Endothelial cell of umbilical vein (primary cell): ENCODE measurements at regions not wholly inside any gene's neighbourhood (a gene's known extent, or its start where the extent isn't known, plus 50 kb on each side); places are given as distances from the start of the nearest gene placed in this dataset.

ENCODE experiments used
- BruUV-seq: library from RNA; stranded (reverse); fragments of 400-500 nt; replicated peaks from 2 replicates; lab custom pipeline; 2021; lab: Mats Ljungman, UMichigan
- CTCF ChIA-PET: fragments of 300-600, 350-600 bp; sonication (Branson Sonifier 250); formaldehyde crosslinking; loops from one replicate; lab custom pipeline; 2021; ENCODE audit warnings: antibody characterized with exemption, inconsistent platforms; lab: Charles Lee
- POLR2A ChIA-PET: fragments of 300-600, 350-600 bp; sonication (Branson Sonifier 250); formaldehyde crosslinking; loops from one replicate; lab custom pipeline; 2021; ENCODE audit warnings: antibody characterized with exemption, inconsistent platforms; lab: Charles Lee
- DNase-seq: peaks from one replicate; pipeline ENCODE4 v3.0.0-alpha.2; 2011; ENCODE audit warnings: low read depth, low spot score
- FAIRE-seq: peaks from 2 replicates; lab custom pipeline; 2011; peaks lifted over from hg19 to GRCh38; lab: Jason Lieb, UNC
- H2AFZ ChIP-seq: 2 replicates; pipeline ENCODE4 v1.6.0; 2012; ENCODE audit warnings: low read depth, low read length, control low read depth, inconsistent platforms
- H3K27ac ChIP-seq: 2 replicates; pipeline ENCODE4 v1.5.1; 2011; ENCODE audit warnings: low read depth, mild to moderate bottlenecking, control low read depth, low read length, moderate library complexity; ENCODE audit not compliant: insufficient read depth
- H3K27me3 ChIP-seq, 2 experiments: 2 replicates each; pipeline versions ENCODE4 v1.6.0 to v1.6.1; 2011; ENCODE audit warnings: low read length in 2 of 2, mixed read lengths in 1 of 2; ENCODE audit not compliant: control insufficient read depth in 2 of 2, insufficient read depth in 2 of 2
- H3K36me3 ChIP-seq, 2 experiments: 2 replicates in 1 of 2; 3 replicates in 1 of 2; pipeline ENCODE4 v1.5.1; 2011; ENCODE audit warnings: low read length in 2 of 2, mild to moderate bottlenecking in 1 of 2, moderate library complexity in 1 of 2; ENCODE audit not compliant: control insufficient read depth in 2 of 2, insufficient read depth in 2 of 2; ENCODE audit errors: extremely low read depth in 1 of 2
- H3K4me1 ChIP-seq: 3 replicates; pipeline ENCODE4 v1.5.1; 2011; ENCODE audit warnings: mild to moderate bottlenecking, low read length; ENCODE audit not compliant: control insufficient read depth, insufficient read depth; ENCODE audit errors: extremely low read depth
- H3K4me2 ChIP-seq: 2 replicates; pipeline ENCODE4 v1.6.1; 2011; ENCODE audit warnings: low read length, control low read depth, mixed read lengths; ENCODE audit not compliant: insufficient read depth
- H3K4me3 ChIP-seq, 3 experiments: fragments of 200-600 bp in 1 of 3; sonication (generic), shearing (Covaris generic) in 1 of 3; replicated peaks in 1 of 3; 2 replicates each; pipeline ENCODE4 v1.5.1; 2011 to 2016; ENCODE audit warnings: control low read depth in 3 of 3, low read length in 3 of 3, mild to moderate bottlenecking in 2 of 3, inconsistent platforms in 1 of 3, low read depth in 1 of 3, moderate library complexity in 1 of 3; ENCODE audit not compliant: insufficient read depth in 1 of 3
- H3K79me2 ChIP-seq: 2 replicates; pipeline ENCODE4 v1.6.0; 2012; ENCODE audit warnings: low read length, inconsistent platforms; ENCODE audit not compliant: control insufficient read depth, insufficient read depth
- H3K9ac ChIP-seq: replicated peaks from 2 replicates; pipeline ENCODE3; 2011; ENCODE audit warnings: low read length, control low read depth; ENCODE audit not compliant: insufficient read depth; ENCODE audit errors: extremely low read depth
- H3K9me1 ChIP-seq: replicated peaks from 3 replicates; pipeline ENCODE4 v1.6.0; 2011; ENCODE audit warnings: mild to moderate bottlenecking, low read length; ENCODE audit not compliant: control insufficient read depth, insufficient read depth; ENCODE audit errors: extremely low read depth
- H3K9me3 ChIP-seq: replicated peaks from 2 replicates; pipeline ENCODE4 v1.5.1; 2012; ENCODE audit warnings: low read length, inconsistent platforms; ENCODE audit not compliant: control insufficient read depth, insufficient read depth
- H4K20me1 ChIP-seq: replicated peaks from 2 replicates; pipeline ENCODE3; 2011; ENCODE audit warnings: mild to moderate bottlenecking, low read length; ENCODE audit not compliant: control insufficient read depth, insufficient read depth; ENCODE audit errors: extremely low read depth
- EZH2 ChIP-seq: IDR thresholded peaks from 2 replicates; pipeline ENCODE4 v1.6.1; 2012; ENCODE audit warnings: borderline replicate concordance, low read depth, mild to moderate bottlenecking, moderate library complexity, low read length, inconsistent platforms; ENCODE audit not compliant: severe bottlenecking
- FOS ChIP-seq: IDR thresholded peaks from 2 replicates; pipeline ENCODE4 v1.6.1; 2011; ENCODE audit warnings: mild to moderate bottlenecking, low read length, moderate library complexity, borderline replicate concordance; ENCODE audit not compliant: insufficient read depth
- GATA2 ChIP-seq: IDR thresholded peaks from 2 replicates; pipeline ENCODE4 v1.7.0; 2011; ENCODE audit warnings: low read depth, mild to moderate bottlenecking, moderate library complexity, mixed read lengths, low read length; ENCODE audit not compliant: insufficient read length, insufficient read depth
- JUN ChIP-seq: IDR thresholded peaks from 2 replicates; pipeline ENCODE4 v1.6.1; 2011; ENCODE audit warnings: borderline replicate concordance, low read depth; ENCODE audit not compliant: insufficient read length, insufficient read depth
- MYC ChIP-seq: IDR thresholded peaks from one replicate; pipeline ENCODE4 v1.6.1; 2011; ENCODE audit warnings: mild to moderate bottlenecking, low read depth, low read length
- POLR2A ChIP-seq: IDR thresholded peaks from 2 replicates; pipeline ENCODE4 v1.6.1; 2012; ENCODE audit warnings: low read depth, mild to moderate bottlenecking, control low read depth, low read length
- POLR2AphosphoS5 ChIP-seq: IDR thresholded peaks from 2 replicates; pipeline ENCODE4 v1.6.1; 2012; ENCODE audit warnings: low read depth, mild to moderate bottlenecking, control low read depth, low read length, moderate library complexity; ENCODE audit not compliant: insufficient read depth
- dilution Hi-C: fragments of 300-500 bp; cut with MboI; formaldehyde crosslinking; loops from one replicate; pipeline ENCODE4 v1.15.0; 2019; ENCODE audit warnings: low sequenced_read_pairs; ENCODE audit not compliant: extremely low pct_ligation_motif_present
- intact Hi-C: fragments of 100-400 bp; cut with micrococcal nuclease; formaldehyde crosslinking; loops from one replicate; pipeline ENCODE4 v1.10.0; 2022
- TF ChIP-seq, protein P1 (sequence below): IDR thresholded peaks from 2 replicates; pipeline ENCODE4 v1.6.1; 2011; ENCODE audit not compliant: insufficient read depth, insufficient read length
- TF ChIP-seq, protein P2 (sequence below), 2 donors: IDR thresholded peaks; 1 replicate in 1 of 2; 2 replicates in 1 of 2; pipeline ENCODE4 v1.5.1; 2011; ENCODE audit warnings: low read length in 2 of 2, mild to moderate bottlenecking in 2 of 2, moderate library complexity in 2 of 2, control low read depth in 1 of 2, inconsistent platforms in 1 of 2, low read depth in 1 of 2; ENCODE audit not compliant: insufficient read depth in 1 of 2; ENCODE audit errors: extremely low read depth in 1 of 2

DNA sequence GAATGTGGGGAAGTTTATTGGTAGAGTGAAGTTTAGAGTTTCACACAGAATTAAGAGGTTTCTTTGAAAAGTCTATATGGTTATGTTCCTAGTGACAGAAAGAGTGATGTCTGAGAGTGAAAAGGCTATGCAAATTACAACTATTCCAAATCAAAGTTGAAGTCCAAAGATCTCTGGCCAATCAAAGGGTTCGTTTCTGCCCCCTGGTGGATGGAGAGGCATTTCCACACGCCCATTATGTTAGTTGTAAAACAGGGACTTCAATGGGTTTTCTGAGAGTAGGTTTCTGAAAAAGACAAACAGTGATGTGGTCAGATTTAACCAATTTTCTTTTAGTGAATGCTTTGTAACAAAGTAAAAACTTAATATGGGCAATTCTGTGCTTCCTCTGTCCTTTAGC lies 441.5 kb upstream of the POU3F3 start:
- DNase-seq: no peak
- Histone ChIP-seq H3K27ac (no peak overlapping the region), H3K4me1 (no peaks in the 10 kb centered on the region), H4K20me1 (no peaks in the 10 kb centered on the region), H2AFZ (no peak overlapping the region), H3K9ac (no peak overlapping the region), H3K4me2 (no peak overlapping the region), H3K4me3 (no peak overlapping the region), H3K79me2 (no peaks in the 10 kb centered on the region), H3K9me3 (no peaks in the 10 kb centered on the region), H3K9me1 (no peaks in the 10 kb centered on the region), H3K36me3 (no peaks in the 10 kb centered on the region), H3K27me3 (no peaks in the 10 kb centered on the region)
- CTCF ChIA-PET: no interaction called here
- TF ChIP-seq, protein P1, sequence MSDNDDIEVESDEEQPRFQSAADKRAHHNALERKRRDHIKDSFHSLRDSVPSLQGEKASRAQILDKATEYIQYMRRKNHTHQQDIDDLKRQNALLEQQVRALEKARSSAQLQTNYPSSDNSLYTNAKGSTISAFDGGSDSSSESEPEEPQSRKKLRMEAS: no peak
- no peak for TF ChIP-seq POLR2AphosphoS5
- TF ChIP-seq, protein P2, sequence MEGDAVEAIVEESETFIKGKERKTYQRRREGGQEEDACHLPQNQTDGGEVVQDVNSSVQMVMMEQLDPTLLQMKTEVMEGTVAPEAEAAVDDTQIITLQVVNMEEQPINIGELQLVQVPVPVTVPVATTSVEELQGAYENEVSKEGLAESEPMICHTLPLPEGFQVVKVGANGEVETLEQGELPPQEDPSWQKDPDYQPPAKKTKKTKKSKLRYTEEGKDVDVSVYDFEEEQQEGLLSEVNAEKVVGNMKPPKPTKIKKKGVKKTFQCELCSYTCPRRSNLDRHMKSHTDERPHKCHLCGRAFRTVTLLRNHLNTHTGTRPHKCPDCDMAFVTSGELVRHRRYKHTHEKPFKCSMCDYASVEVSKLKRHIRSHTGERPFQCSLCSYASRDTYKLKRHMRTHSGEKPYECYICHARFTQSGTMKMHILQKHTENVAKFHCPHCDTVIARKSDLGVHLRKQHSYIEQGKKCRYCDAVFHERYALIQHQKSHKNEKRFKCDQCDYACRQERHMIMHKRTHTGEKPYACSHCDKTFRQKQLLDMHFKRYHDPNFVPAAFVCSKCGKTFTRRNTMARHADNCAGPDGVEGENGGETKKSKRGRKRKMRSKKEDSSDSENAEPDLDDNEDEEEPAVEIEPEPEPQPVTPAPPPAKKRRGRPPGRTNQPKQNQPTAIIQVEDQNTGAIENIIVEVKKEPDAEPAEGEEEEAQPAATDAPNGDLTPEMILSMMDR (IDR thresholded peaks at IDR 0.05; ENCODE audit: extremely low read depth in 1 of 2, insufficient read depth in 1 of 2, low read depth in 1 of 2, low read length in 2 of 2): no peak
- TF ChIP-seq JUN: no peak
- no peak for TF ChIP-seq FOS
- no peak for TF ChIP-seq GATA2
- no peak for TF ChIP-seq EZH2
- no peak for TF ChIP-seq MYC
- no peak for TF ChIP-seq POLR2A
- intact Hi-C loops: no loop called here
- dilution Hi-C loops: no loop called here
- POLR2A ChIA-PET: no interaction called here
- no peak for FAIRE-seq
- no TSS peak for BruUV-seq
